ENCODE measurements at regions not wholly inside any gene's neighbourhood (a gene's known extent, or its start where the extent isn't known, plus 50 kb on each side); places are given as distances from the start of the nearest gene placed in this dataset.

DNA sequence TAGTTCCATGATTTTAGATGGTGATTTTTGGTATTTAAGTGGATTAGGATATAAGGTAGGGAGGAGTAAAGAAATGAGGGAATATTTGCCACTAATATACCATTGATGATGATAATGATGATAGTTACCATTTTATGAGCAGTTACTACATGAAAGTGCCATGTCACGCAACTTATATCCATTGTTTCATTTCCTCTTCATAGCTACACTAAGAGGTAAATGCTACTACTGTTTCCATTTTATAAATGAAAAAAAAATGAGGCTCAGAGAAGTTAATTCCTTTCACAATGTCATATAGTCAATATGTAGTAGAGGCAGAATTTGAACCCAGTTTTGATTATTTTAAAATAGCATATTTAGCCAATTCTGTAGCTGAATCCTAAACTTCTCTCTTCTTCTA, 112.2 kb upstream of the ADRA1B start (continued):
- TF ChIP-seq MGA (IDR thresholded peaks at IDR 0.05) = no peak
